Activated CD8-positive, alpha-beta T cell treated with anti-CD3 and anti-CD28 coated beads, Interleukin-2, amount 10 ng/mL, durations not matched to agents 7 days and 5 days (primary cell): ENCODE measurements at regions not wholly inside any gene's neighbourhood (a gene's known extent, or its start where the extent isn't known, plus 50 kb on each side); places are given as distances from the start of the nearest gene placed in this dataset.

Source experiments
- ATAC-seq: fragments of 150-1000 bp; cut with Tn5 transposase; one replicate; pipeline ENCODE4 v1.10.0; 2021; ENCODE audit warnings: moderate library complexity
- CTCF ChIA-PET: fragments of 350-600 bp; sonication (Branson Sonifier 250); formaldehyde crosslinking; loops from one replicate; lab custom pipeline; 2021; ENCODE audit warnings: antibody characterized with exemption; lab: Charles Lee
- POLR2A ChIA-PET: fragments of 350-600 bp; sonication (Branson Sonifier 250); formaldehyde crosslinking; loops from one replicate; lab custom pipeline; 2021; ENCODE audit warnings: antibody characterized with exemption; lab: Charles Lee
- DNase-seq: peaks from one replicate; pipeline ENCODE4 v3.0.0-alpha.2; 2020
- H3K27ac Mint-ChIP-seq: one replicate; pipeline ENCODE4 v1.8.0; 2021; ENCODE audit warnings: mild to moderate bottlenecking, mixed read lengths
- H3K27me3 Mint-ChIP-seq: one replicate; pipeline ENCODE4 v1.8.0; 2021; ENCODE audit warnings: low read depth, mixed read lengths
- H3K36me3 Mint-ChIP-seq: one replicate; pipeline ENCODE4 v1.8.0; 2021; ENCODE audit warnings: low read depth, mixed read lengths
- H3K4me1 Mint-ChIP-seq: one replicate; pipeline ENCODE4 v1.8.0; 2021; ENCODE audit warnings: low read depth, mixed read lengths
- H3K4me3 Mint-ChIP-seq: one replicate; pipeline ENCODE4 v1.8.0; 2021; ENCODE audit warnings: mild to moderate bottlenecking, mixed read lengths
- H3K9me3 Mint-ChIP-seq: one replicate; pipeline ENCODE4 v1.8.0; 2022; ENCODE audit warnings: mixed read lengths; ENCODE audit not compliant: insufficient read depth

DNA sequence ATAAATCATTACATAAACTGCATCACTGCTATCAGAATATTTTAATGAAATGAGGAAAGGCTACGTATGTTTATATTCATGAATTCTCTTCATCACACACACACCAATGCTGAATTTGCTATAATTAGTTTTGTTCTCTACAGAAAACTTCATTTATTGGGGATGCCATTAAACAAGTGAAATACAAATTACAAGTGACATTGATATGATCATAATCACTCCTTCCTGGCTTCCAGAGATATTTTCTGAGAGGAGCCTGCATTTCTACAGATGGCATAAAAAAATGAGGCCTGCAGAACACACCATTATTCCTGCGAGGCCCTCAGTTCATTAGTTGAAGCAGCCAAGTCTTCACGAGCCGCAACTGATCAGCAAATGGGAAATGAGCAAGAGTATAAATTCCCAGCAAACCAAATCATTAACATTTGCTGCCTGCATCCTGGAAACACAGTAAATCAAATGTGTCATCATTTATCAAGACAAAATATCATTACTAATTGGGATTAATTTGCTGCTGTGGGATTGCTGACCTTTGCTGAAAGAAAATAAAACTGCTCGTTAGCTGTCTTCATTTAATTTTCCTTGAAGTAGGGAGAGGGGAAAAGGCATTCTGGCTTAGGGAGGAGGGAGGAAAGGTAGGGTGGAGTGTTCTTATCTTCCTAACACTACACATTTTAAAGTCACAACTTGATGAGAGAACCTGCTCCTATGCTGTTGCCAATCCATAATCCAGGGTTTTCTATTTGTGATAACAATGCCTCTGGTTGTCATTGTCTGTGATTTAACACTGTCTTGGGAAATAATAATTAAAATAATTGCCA lies 921.9 kb downstream of the SQOR start:
- H3K36me3 Mint-ChIP-seq, result no peaks in the 10 kb centered on the region
- no peaks in the 10 kb centered on the region for H3K27me3 Mint-ChIP-seq
- H3K9me3 Mint-ChIP-seq, result peaks cover 12% of the 10 kb centered on the region
- H3K4me3 Mint-ChIP-seq, result no peak overlapping the region
- ATAC-seq (no peak), DNase-seq (no peak)
- no peak overlapping the region for H3K27ac Mint-ChIP-seq
- POLR2A ChIA-PET, result no interaction called here
- CTCF ChIA-PET, result no interaction called here
- no peaks in the 10 kb centered on the region for H3K4me1 Mint-ChIP-seq

GRCh38 chr15:46567968-46568367 lies 933.1 kb downstream of the SQOR start:
- CTCF ChIA-PET, result no interaction called here
- Mint-ChIP-seq H3K9me3 (peaks cover 9% of the 10 kb centered on the region), H3K4me3 (no peak overlapping the region), H3K27me3 (no peaks in the 10 kb centered on the region), H3K36me3 (no peaks in the 10 kb centered on the region), H3K27ac (no peak overlapping the region), H3K4me1 (no peaks in the 10 kb centered on the region)
- POLR2A ChIA-PET, result no interaction called here
- no peak for ATAC-seq
- no peak for DNase-seq

GRCh38 chr15:46569781-46570180 lies 935.0 kb downstream of the SQOR start:
- ChIA-PET CTCF (no interaction called here), POLR2A (no interaction called here)
- Mint-ChIP-seq H3K4me1 (no peaks in the 10 kb centered on the region), H3K9me3 (peaks cover 3% of the 10 kb centered on the region), H3K27me3 (no peaks in the 10 kb centered on the region), H3K4me3 (no peak overlapping the region), H3K27ac (no peak overlapping the region), H3K36me3 (no peaks in the 10 kb centered on the region)
- ATAC-seq (no peak), DNase-seq (no peak)

DNA sequence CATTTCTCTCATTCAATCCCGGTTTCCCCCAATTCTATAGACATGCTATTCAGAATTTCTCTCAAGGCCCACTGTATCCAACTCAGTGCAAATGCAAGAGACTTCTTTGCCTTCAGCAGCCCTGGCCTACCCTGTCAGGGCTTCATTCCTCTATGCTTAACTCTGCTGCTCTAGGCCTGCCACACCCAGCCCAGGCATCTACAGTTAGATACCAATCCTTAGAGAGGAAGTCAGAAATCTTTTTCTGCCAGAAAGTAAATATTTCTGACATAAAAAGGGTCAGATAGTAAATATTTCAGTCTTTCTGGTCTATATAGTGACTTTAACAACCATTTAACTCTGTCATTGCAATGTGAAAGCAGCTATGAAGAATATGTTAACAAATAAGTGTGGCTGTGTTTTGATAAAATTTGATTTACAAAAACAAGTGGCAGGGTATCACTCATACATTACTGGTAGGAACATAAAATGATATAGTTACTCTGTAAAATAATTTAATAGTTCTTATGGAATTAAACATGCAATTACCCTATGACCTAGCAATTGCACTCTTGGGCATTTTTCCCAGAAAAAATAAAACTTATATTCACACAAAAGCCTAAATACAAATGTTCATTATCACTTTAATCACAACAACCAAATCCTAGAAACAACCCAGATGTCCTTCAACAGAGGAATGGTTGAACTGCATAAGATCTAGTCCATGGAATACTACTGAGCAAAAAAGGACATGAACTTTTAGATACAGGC lies 942.0 kb downstream of the SQOR start:
- POLR2A ChIA-PET, result no interaction called here
- H3K4me1 Mint-ChIP-seq, result no peaks in the 10 kb centered on the region
- no peaks in the 10 kb centered on the region for H3K36me3 Mint-ChIP-seq
- no peak overlapping the region for H3K4me3 Mint-ChIP-seq
- no peak overlapping the region for H3K27ac Mint-ChIP-seq
- DNase-seq (no peak), ATAC-seq (no peak)
- H3K9me3 Mint-ChIP-seq, result no peaks in the 10 kb centered on the region
- CTCF ChIA-PET, result no interaction called here
- no peaks in the 10 kb centered on the region for H3K27me3 Mint-ChIP-seq

GRCh38 chr15:46577767-46578166 lies 942.9 kb downstream of the SQOR start:
- ChIA-PET POLR2A (no interaction called here), CTCF (no interaction called here)
- Mint-ChIP-seq H3K36me3 (no peaks in the 10 kb centered on the region), H3K4me3 (no peak overlapping the region), H3K27me3 (no peaks in the 10 kb centered on the region), H3K9me3 (no peaks in the 10 kb centered on the region), H3K4me1 (no peaks in the 10 kb centered on the region), H3K27ac (no peak overlapping the region)
- no peak for ATAC-seq
- no peak for DNase-seq

DNA sequence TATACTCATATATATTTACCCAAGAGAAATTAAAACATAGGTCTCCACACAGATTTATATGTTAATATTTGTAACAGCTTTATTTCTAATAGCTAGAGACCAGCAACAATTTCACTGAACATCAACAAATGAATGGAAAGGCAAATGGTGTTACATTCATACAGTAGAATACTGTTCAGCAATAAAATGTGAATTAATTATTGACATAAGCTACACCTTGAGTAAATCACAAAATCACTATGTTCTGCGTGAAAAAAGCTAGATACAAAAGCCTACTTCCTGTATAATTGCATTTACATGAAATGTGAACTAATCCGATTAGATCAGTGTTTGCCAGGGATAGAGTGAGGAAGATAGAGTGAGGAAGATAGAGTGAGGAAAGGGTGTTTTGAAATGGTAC lies 945.7 kb downstream of the SQOR start:
- Mint-ChIP-seq H3K4me3 (no peak overlapping the region), H3K4me1 (no peaks in the 10 kb centered on the region), H3K27me3 (no peaks in the 10 kb centered on the region), H3K27ac (no peak overlapping the region), H3K9me3 (peaks cover 6% of the 10 kb centered on the region), H3K36me3 (no peaks in the 10 kb centered on the region)
- DNase-seq (no peak), ATAC-seq (no peak)
- POLR2A ChIA-PET, result no interaction called here
- CTCF ChIA-PET, result no interaction called here

DNA sequence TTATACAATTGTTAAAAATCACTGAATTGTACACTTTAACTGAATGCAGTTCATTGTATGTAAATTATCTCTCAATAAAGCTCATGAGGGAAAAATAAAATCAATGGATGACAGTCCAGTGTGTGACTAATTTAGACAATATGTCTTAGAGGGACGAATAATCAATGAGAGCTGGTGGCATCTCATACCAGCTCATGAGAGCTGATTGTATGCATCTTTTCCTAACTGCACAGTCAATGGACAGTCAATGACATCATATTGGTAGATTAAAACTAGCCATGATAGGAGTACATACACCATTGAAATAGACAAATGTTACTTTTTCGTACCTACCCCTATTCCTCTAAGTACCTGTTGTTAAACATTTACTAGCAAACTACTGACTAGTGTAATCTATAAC lies 946.1 kb downstream of the SQOR start:
- ATAC-seq, result no peak
- Mint-ChIP-seq H3K36me3 (no peaks in the 10 kb centered on the region), H3K27me3 (no peaks in the 10 kb centered on the region), H3K27ac (no peak overlapping the region), H3K4me1 (no peaks in the 10 kb centered on the region), H3K4me3 (no peak overlapping the region), H3K9me3 (peaks cover 6% of the 10 kb centered on the region)
- ChIA-PET POLR2A (no interaction called here), CTCF (no interaction called here)
- DNase-seq, result no peak

DNA sequence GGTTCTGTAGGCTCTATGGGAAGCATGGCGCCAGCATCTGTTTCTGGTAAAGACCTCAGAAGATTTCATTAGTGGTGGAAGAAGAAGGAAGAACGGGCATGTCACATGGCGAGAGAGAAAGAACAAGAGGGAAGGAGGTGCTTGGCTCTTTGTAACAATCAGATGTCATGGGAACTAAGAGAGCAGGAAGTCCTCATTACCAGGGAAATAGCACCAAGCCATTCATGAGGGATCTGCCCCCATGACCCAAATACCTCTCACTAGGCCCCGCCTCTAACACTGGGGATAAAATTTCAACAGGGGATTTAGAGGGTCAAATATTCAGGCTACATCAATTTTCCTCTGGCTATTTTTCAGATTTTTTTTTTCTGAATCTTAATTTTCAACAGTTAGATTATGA lies 954.3 kb downstream of the SQOR start:
- ChIA-PET POLR2A (no interaction called here), CTCF (no interaction called here)
- ATAC-seq (no peak), DNase-seq (no peak)
- no peak overlapping the region for H3K27ac Mint-ChIP-seq
- H3K27me3 Mint-ChIP-seq, result no peaks in the 10 kb centered on the region
- H3K4me3 Mint-ChIP-seq, result no peak overlapping the region
- H3K9me3 Mint-ChIP-seq, result peaks cover 6% of the 10 kb centered on the region
- no peaks in the 10 kb centered on the region for H3K36me3 Mint-ChIP-seq
- H3K4me1 Mint-ChIP-seq, result no peaks in the 10 kb centered on the region

DNA sequence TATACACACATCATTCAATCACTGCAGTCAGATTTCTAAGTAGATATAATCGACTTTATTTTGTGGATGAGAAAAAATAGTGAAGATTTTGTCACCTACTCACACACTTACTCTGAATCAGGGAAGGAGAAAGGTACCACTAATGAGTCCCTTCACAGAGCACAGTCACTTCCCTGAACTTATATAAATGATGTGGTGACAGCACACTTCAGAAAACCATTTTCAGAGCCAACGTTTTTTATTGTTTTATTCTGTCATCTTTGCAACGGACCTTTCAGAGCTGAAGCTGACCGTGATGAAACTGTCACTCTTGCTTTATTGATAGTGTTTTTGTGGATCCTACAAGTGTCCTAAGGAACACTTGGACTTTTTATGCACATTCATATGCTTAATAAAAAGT lies 956.6 kb downstream of the SQOR start:
- ChIA-PET POLR2A (no interaction called here), CTCF (no interaction called here)
- H3K9me3 Mint-ChIP-seq, result no peaks in the 10 kb centered on the region
- no peak overlapping the region for H3K4me3 Mint-ChIP-seq
- ATAC-seq (no peak), DNase-seq (no peak)
- H3K27me3 Mint-ChIP-seq, result no peaks in the 10 kb centered on the region
- no peaks in the 10 kb centered on the region for H3K4me1 Mint-ChIP-seq
- H3K27ac Mint-ChIP-seq, result no peak overlapping the region
- no peaks in the 10 kb centered on the region for H3K36me3 Mint-ChIP-seq

DNA sequence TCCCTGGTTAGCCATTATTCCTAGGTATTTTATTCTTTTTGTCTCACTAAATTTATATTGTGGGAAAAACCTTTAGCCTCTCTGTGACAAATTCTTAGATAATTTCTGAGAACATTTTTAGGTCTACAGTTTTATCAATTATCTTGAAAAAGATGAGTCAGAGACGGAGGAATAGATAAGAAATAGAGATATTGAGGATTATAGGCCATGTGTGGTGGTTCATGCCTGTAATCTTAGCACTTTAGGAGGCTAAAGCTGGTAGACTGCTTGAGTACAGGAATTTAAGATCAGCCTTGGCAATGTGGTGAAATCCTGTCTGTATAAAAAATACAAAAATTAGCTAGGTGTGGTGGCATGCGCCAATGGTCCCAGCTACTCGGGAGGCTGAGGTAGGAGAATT lies 960.2 kb downstream of the SQOR start:
- DNase-seq, result no peak
- Mint-ChIP-seq H3K27ac (no peak overlapping the region), H3K4me3 (no peak overlapping the region), H3K9me3 (no peaks in the 10 kb centered on the region), H3K4me1 (no peaks in the 10 kb centered on the region), H3K36me3 (no peaks in the 10 kb centered on the region), H3K27me3 (no peaks in the 10 kb centered on the region)
- CTCF ChIA-PET, result no interaction called here
- no peak for ATAC-seq
- POLR2A ChIA-PET, result no interaction called here

DNA sequence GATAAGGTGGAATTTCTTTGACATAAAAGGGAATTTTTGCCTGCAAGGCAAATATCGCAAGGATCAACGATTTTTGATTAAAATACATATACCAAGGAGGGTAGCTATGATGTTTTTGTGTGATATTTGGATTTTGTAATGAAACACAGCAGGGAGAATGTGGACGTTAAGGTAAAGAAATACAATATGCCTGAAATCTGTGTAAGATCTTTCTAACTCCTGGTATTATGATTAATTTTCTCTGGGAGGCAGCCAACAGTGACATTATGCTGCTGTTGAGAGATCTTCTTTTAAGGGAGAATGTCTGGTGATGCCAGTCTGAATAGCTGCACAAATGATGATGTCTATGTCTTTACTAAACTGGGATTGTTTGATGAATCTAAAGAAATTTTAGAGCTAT lies 972.2 kb downstream of the SQOR start:
- DNase-seq, result no peak
- ChIA-PET CTCF (no interaction called here), POLR2A (no interaction called here)
- H3K4me1 Mint-ChIP-seq, result no peaks in the 10 kb centered on the region
- ATAC-seq, result no peak
- H3K27ac Mint-ChIP-seq, result no peak overlapping the region
- H3K4me3 Mint-ChIP-seq, result no peak overlapping the region
- no peaks in the 10 kb centered on the region for H3K36me3 Mint-ChIP-seq
- no peaks in the 10 kb centered on the region for H3K27me3 Mint-ChIP-seq
- H3K9me3 Mint-ChIP-seq, result peaks cover 20% of the 10 kb centered on the region

DNA sequence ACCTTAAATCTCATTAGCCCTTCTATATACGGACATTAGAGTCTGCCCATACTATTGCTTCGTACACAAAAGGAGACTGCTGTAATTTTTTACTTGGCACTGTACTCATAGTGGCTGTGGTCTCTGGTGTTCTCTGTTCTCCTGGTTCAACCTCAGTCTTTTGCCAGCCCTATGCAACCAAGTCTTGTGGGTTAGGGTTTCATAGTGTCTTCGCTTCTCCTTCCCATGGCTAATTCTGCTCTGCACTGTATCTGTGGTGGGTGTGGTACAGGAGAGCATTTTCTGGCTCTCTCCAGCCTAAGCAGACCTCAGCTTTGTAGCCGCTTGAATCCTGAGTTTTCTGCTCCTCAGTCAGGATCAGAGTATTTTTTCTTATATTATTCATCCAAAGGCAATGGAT lies 981.2 kb downstream of the SQOR start:
- Mint-ChIP-seq H3K27ac (no peak overlapping the region), H3K27me3 (no peaks in the 10 kb centered on the region), H3K36me3 (no peaks in the 10 kb centered on the region), H3K9me3 (peaks cover 21% of the 10 kb centered on the region), H3K4me1 (no peaks in the 10 kb centered on the region), H3K4me3 (no peak overlapping the region)
- ATAC-seq (no peak), DNase-seq (no peak)
- POLR2A ChIA-PET, result no interaction called here
- CTCF ChIA-PET, result no interaction called here
